HEK293 (cell line): ENCODE measurements at regions not wholly inside any gene's neighbourhood (a gene's known extent, or its start where the extent isn't known, plus 50 kb on each side); places are given as distances from the start of the nearest gene placed in this dataset.

ENCODE experiments used
- CTCF ChIA-PET: fragments of 350-600 bp; formaldehyde crosslinking; extraction: SDS; loops from one replicate; lab custom pipeline; 2021; ENCODE audit warnings: antibody characterized with exemption; lab: Yijun Ruan, JAX
- POLR2A ChIA-PET: fragments of 300-600 bp; formaldehyde crosslinking; extraction: SDS; loops from one replicate; lab custom pipeline; 2020; ENCODE audit warnings: antibody characterized with exemption, inconsistent platforms; lab: Yijun Ruan, JAX
- H3K27ac ChIP-seq: fragments of 200-500 bp; sonication (Bioruptor generic); 2 replicates; pipeline ENCODE4 v1.5.1; 2014; ENCODE audit warnings: low read depth, low read length, control low read depth, inconsistent platforms; ENCODE audit errors: extremely low read depth
- H3K36me3 ChIP-seq, 2 experiments: fragments of 200-500 bp in 1 of 2; sonication (Bioruptor generic) in 1 of 2; 1 replicate in 1 of 2; 2 replicates in 1 of 2; pipeline ENCODE4 v1.5.1; 2014 to 2017; ENCODE audit warnings: inconsistent platforms in 2 of 2, low read length in 2 of 2; ENCODE audit not compliant: control insufficient read depth in 2 of 2, insufficient read depth in 1 of 2
- H3K4me1 ChIP-seq: fragments of 200-500 bp; sonication (Bioruptor generic); 2 replicates; pipeline ENCODE4 v1.5.1; 2014; ENCODE audit warnings: mild to moderate bottlenecking, low read length, inconsistent platforms; ENCODE audit not compliant: control insufficient read depth, insufficient read depth
- H3K4me3 ChIP-seq: 2 replicates; pipeline ENCODE4 v1.5.1; 2011; ENCODE audit warnings: low read depth, mild to moderate bottlenecking, control low read depth, low read length, moderate library complexity
- H3K9me3 ChIP-seq: fragments of 200-500 bp; sonication (Bioruptor generic); 2 replicates; pipeline ENCODE4 v1.5.1; 2014; ENCODE audit warnings: low read depth, low read length, inconsistent platforms; ENCODE audit not compliant: control insufficient read depth, insufficient read depth
- EGR2 ChIP-seq: fragments of 450-650 bp; formaldehyde crosslinking; IDR thresholded peaks from 2 replicates; pipeline ENCODE4 v1.5.1; 2016; ENCODE audit warnings: low read depth, missing biosample characterization, missing genetic modification characterization
- GLIS2 ChIP-seq: fragments of 450-650 bp; formaldehyde crosslinking; IDR thresholded peaks from 2 replicates; pipeline ENCODE4 v1.5.1; 2016; ENCODE audit warnings: missing biosample characterization, missing genetic modification characterization
- MEIS1 ChIP-seq: sonication (generic); formaldehyde crosslinking; IDR thresholded peaks from 2 replicates; pipeline ENCODE4 v1.8.1; 2022; ENCODE audit warnings: missing genetic modification reagents, mild to moderate bottlenecking, borderline replicate concordance
- MZF1 ChIP-seq: fragments of 450-650 bp; formaldehyde crosslinking; IDR thresholded peaks from 2 replicates; pipeline ENCODE4 v1.5.1; 2017; ENCODE audit warnings: missing biosample characterization, missing genetic modification characterization, borderline replicate concordance
- PRDM1 ChIP-seq: fragments of 450-650 bp; formaldehyde crosslinking; IDR thresholded peaks from 2 replicates; pipeline ENCODE4; 2016; ENCODE audit warnings: missing biosample characterization, missing genetic modification characterization
- SP3 ChIP-seq: fragments of 450-650 bp; formaldehyde crosslinking; IDR thresholded peaks from 2 replicates; pipeline ENCODE4 v1.5.1; 2016; ENCODE audit warnings: missing biosample characterization, missing genetic modification characterization
- ZBTB21 ChIP-seq: fragments of 450-650 bp; formaldehyde crosslinking; IDR thresholded peaks from 2 replicates; pipeline ENCODE4 v1.5.1; 2017; ENCODE audit warnings: missing biosample characterization, missing genetic modification characterization
- ZBTB7A ChIP-seq: fragments of 450-650 bp; formaldehyde crosslinking; IDR thresholded peaks from 2 replicates; pipeline ENCODE4 v1.5.1; 2016; ENCODE audit warnings: low read depth, missing biosample characterization, missing genetic modification characterization
- ZNF10 ChIP-seq: fragments of 450-650 bp; formaldehyde crosslinking; IDR thresholded peaks from 2 replicates; pipeline ENCODE4 v1.5.1; 2017; ENCODE audit warnings: missing biosample characterization, missing genetic modification characterization
- ZNF121 ChIP-seq: fragments of 450-650 bp; formaldehyde crosslinking; IDR thresholded peaks from 2 replicates; pipeline ENCODE4 v1.5.1; 2016; ENCODE audit warnings: missing biosample characterization, missing genetic modification characterization
- ZNF202 ChIP-seq: fragments of 450-650 bp; formaldehyde crosslinking; IDR thresholded peaks from 2 replicates; pipeline ENCODE4 v1.5.1; 2016; ENCODE audit warnings: missing biosample characterization, missing genetic modification characterization, borderline replicate concordance
- ZNF324 ChIP-seq: fragments of 450-650 bp; formaldehyde crosslinking; IDR thresholded peaks from 2 replicates; pipeline ENCODE4 v1.5.1; 2016; ENCODE audit warnings: missing biosample characterization, missing genetic modification characterization
- ZNF416 ChIP-seq: fragments of 450-650 bp; formaldehyde crosslinking; IDR thresholded peaks from 2 replicates; pipeline ENCODE4 v1.5.1; 2016; ENCODE audit warnings: missing biosample characterization, missing genetic modification characterization
- ZNF501 ChIP-seq: fragments of 450-650 bp; formaldehyde crosslinking; IDR thresholded peaks from 2 replicates; pipeline ENCODE4 v1.5.1; 2016; ENCODE audit warnings: missing biosample characterization, missing genetic modification characterization
- ZNF529 ChIP-seq: fragments of 450-650 bp; formaldehyde crosslinking; IDR thresholded peaks from 2 replicates; pipeline ENCODE4 v1.5.1; 2017; ENCODE audit warnings: missing genetic modification characterization, missing biosample characterization; ENCODE audit not compliant: insufficient replicate concordance
- ZNF555 ChIP-seq: fragments of 450-650 bp; formaldehyde crosslinking; conservative IDR thresholded peaks from 2 replicates; pipeline ENCODE4 v1.5.1; 2017; ENCODE audit warnings: missing biosample characterization, mild to moderate bottlenecking, missing genetic modification characterization, inconsistent platforms
- ZNF610 ChIP-seq: fragments of 450-650 bp; formaldehyde crosslinking; IDR thresholded peaks from 2 replicates; pipeline ENCODE4 v1.5.1; 2016; ENCODE audit warnings: missing biosample characterization, missing genetic modification characterization, borderline replicate concordance
- ZNF707 ChIP-seq: fragments of 450-650 bp; formaldehyde crosslinking; IDR thresholded peaks from 2 replicates; pipeline ENCODE4 v1.5.1; 2016; ENCODE audit warnings: missing biosample characterization, missing genetic modification characterization
- ZNF837 ChIP-seq: fragments of 450-650 bp; formaldehyde crosslinking; IDR thresholded peaks from 2 replicates; pipeline ENCODE4 v1.5.1; 2016; ENCODE audit warnings: missing biosample characterization, missing genetic modification characterization
- TF ChIP-seq, protein P1 (sequence below): fragments of 450-650 bp; formaldehyde crosslinking; IDR thresholded peaks from 2 replicates; pipeline ENCODE4 v1.5.1; 2016; ENCODE audit warnings: missing biosample characterization, missing genetic modification characterization
- TF ChIP-seq, protein P2 (sequence below): fragments of 450-650 bp; formaldehyde crosslinking; IDR thresholded peaks from 2 replicates; pipeline ENCODE4 v1.5.1; 2016; ENCODE audit warnings: missing biosample characterization, missing genetic modification characterization, low read depth
- TF ChIP-seq, protein P3 (sequence below): fragments of 450-650 bp; formaldehyde crosslinking; IDR thresholded peaks from 2 replicates; pipeline ENCODE4 v1.5.1; 2016; ENCODE audit warnings: missing biosample characterization, missing genetic modification characterization
- TF ChIP-seq, protein P4 (sequence below): fragments of 450-650 bp; formaldehyde crosslinking; IDR thresholded peaks from 2 replicates; pipeline ENCODE4 v1.5.1; 2016; ENCODE audit warnings: missing biosample characterization, missing genetic modification characterization
- TF ChIP-seq, protein P5 (sequence below): fragments of 450-650 bp; formaldehyde crosslinking; IDR thresholded peaks from 2 replicates; pipeline ENCODE4 v1.5.1; 2017; ENCODE audit warnings: missing biosample characterization, missing genetic modification characterization

DNA sequence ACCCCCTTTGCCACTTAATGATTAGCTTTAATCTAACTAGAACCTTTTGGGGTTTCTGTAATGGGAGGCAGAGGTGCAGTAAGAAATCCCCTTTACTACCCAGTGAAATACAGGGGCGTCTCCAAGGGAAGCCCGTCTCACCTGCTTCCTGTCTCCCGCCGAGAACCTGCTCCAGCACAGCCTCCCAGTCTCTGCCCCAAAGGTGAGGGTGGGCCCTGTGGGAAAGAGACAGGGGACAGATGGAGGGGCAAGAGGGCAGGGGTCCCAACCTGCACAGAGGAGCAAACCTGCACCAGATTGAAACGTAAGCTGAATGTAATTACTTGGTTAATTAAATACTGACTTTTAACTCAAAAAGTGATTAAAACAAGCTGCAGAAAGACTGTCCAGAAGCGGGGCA lies 474.2 kb upstream of the SULF2 start:
- no peaks in the 10 kb centered on the region for H3K4me1 ChIP-seq
- no peaks in the 10 kb centered on the region for H3K9me3 ChIP-seq
- TF ChIP-seq, protein P1, sequence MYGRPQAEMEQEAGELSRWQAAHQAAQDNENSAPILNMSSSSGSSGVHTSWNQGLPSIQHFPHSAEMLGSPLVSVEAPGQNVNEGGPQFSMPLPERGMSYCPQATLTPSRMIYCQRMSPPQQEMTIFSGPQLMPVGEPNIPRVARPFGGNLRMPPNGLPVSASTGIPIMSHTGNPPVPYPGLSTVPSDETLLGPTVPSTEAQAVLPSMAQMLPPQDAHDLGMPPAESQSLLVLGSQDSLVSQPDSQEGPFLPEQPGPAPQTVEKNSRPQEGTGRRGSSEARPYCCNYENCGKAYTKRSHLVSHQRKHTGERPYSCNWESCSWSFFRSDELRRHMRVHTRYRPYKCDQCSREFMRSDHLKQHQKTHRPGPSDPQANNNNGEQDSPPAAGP (tag by site-specific recombination), result no peak
- TF ChIP-seq, protein P2, sequence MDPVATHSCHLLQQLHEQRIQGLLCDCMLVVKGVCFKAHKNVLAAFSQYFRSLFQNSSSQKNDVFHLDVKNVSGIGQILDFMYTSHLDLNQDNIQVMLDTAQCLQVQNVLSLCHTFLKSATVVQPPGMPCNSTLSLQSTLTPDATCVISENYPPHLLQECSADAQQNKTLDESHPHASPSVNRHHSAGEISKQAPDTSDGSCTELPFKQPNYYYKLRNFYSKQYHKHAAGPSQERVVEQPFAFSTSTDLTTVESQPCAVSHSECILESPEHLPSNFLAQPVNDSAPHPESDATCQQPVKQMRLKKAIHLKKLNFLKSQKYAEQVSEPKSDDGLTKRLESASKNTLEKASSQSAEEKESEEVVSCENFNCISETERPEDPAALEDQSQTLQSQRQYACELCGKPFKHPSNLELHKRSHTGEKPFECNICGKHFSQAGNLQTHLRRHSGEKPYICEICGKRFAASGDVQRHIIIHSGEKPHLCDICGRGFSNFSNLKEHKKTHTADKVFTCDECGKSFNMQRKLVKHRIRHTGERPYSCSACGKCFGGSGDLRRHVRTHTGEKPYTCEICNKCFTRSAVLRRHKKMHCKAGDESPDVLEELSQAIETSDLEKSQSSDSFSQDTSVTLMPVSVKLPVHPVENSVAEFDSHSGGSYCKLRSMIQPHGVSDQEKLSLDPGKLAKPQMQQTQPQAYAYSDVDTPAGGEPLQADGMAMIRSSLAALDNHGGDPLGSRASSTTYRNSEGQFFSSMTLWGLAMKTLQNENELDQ (tag by site-specific recombination), result no peak
- TF ChIP-seq, protein P3, sequence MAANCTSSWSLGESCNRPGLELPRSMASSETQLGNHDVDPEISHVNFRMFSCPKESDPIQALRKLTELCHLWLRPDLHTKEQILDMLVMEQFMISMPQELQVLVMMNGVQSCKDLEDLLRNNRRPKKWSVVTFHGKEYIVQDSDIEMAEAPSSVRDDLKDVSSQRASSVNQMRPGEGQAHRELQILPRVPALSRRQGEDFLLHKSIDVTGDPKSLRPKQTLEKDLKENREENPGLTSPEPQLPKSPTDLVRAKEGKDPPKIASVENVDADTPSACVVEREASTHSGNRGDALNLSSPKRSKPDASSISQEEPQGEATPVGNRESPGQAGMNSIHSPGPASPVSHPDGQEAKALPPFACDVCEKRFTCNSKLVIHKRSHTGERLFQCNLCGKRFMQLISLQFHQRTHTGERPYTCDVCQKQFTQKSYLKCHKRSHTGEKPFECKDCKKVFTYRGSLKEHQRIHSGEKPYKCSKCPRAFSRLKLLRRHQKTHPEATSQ (tag by site-specific recombination), result no peak
- TF ChIP-seq PRDM1 (tag by site-specific recombination) (no peak), ZNF555 (no peak), ZNF610 (tag by site-specific recombination) (no peak), ZBTB7A (tag by site-specific recombination) (no peak), MZF1 (tag by site-specific recombination) (no peak), ZNF10 (tag by site-specific recombination) (no peak), SP3 (no peak), ZNF416 (tag by site-specific recombination) (no peak), MEIS1 (CRISPR knock-in tag) (no peak), ZNF121 (tag by site-specific recombination) (no peak)
- H3K27ac ChIP-seq, result no peak overlapping the region
- H3K4me3 ChIP-seq, result no peak overlapping the region
- POLR2A ChIA-PET, result no interaction called here
- H3K36me3 ChIP-seq, result no peaks in the 10 kb centered on the region
- CTCF ChIA-PET, result interaction anchor here (0.6 kb wide), 1 partner anchor 168 kb away, joined by 3 read pairs; no protein-coding TSS in a partner anchor

DNA sequence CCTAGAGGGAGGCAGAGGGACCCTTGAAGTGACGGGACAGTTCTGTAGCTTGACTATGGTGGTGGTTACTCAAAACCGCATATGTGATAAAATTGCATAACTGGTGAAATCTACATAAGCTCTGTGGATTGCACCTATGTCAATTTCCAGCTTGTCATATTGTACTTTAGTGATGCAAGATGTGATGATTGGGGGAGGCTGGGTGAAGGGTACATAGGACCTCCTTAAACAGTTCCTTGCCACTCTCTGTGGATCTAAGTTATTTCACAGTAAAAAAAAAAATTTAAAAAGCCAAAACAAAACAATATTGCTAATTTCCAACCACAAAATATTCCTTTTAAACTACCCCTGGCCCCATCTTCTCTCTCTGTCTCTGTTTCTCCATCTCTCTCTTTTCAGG lies 472.6 kb upstream of the SULF2 start:
- Histone ChIP-seq H3K4me3 (no peak overlapping the region), H3K36me3 (no peaks in the 10 kb centered on the region), H3K9me3 (no peaks in the 10 kb centered on the region), H3K4me1 (no peaks in the 10 kb centered on the region), H3K27ac (no peak overlapping the region)
- ChIA-PET POLR2A (no interaction called here), CTCF (no interaction called here)
- TF ChIP-seq ZNF707 (tag by site-specific recombination), result no peak
- peak; percentile 98 for TF ChIP-seq ZNF529 (tag by site-specific recombination)
- no peak for TF ChIP-seq ZBTB21 (tag by site-specific recombination)

DNA sequence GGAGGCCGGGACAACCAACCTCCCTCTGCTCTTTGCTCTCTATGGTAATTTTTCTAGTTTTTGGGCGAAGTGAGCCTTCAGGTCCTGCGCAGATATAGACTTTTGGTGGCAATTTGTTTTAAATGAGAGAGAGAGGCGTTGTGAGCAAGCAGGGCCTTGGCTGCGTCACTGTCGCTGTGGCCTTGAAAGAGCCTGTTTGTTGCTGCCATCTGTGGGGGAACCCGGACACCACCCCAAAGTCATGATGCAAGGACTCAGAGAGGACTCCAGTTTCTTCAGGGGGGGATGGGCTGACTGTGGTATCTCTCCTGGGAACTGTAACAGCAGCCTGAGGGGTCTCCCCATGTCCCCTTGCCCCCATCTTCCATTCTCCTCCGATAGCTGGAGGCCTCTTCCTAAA lies 462.7 kb upstream of the SULF2 start:
- no peaks in the 10 kb centered on the region for H3K9me3 ChIP-seq
- no peak overlapping the region for H3K4me3 ChIP-seq
- ChIA-PET POLR2A (no interaction called here), CTCF (interaction anchor here (0.5 kb wide), 1 partner anchor 165 kb away, joined by 3 read pairs; no protein-coding TSS in a partner anchor)
- H3K36me3 ChIP-seq, result no peaks in the 10 kb centered on the region
- H3K4me1 ChIP-seq, result no peaks in the 10 kb centered on the region
- no peak overlapping the region for H3K27ac ChIP-seq
- TF ChIP-seq ZNF202 (no peak), ZNF837 (tag by site-specific recombination) (no peak), ZNF501 (tag by site-specific recombination) (no peak), EGR2 (no peak), GLIS2 (tag by site-specific recombination) (no peak), ZNF324 (no peak)
- TF ChIP-seq, protein P4, sequence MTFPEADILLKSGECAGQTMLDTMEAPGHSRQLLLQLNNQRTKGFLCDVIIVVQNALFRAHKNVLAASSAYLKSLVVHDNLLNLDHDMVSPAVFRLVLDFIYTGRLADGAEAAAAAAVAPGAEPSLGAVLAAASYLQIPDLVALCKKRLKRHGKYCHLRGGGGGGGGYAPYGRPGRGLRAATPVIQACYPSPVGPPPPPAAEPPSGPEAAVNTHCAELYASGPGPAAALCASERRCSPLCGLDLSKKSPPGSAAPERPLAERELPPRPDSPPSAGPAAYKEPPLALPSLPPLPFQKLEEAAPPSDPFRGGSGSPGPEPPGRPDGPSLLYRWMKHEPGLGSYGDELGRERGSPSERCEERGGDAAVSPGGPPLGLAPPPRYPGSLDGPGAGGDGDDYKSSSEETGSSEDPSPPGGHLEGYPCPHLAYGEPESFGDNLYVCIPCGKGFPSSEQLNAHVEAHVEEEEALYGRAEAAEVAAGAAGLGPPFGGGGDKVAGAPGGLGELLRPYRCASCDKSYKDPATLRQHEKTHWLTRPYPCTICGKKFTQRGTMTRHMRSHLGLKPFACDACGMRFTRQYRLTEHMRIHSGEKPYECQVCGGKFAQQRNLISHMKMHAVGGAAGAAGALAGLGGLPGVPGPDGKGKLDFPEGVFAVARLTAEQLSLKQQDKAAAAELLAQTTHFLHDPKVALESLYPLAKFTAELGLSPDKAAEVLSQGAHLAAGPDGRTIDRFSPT (tag by site-specific recombination), result no peak
- TF ChIP-seq, protein P5, sequence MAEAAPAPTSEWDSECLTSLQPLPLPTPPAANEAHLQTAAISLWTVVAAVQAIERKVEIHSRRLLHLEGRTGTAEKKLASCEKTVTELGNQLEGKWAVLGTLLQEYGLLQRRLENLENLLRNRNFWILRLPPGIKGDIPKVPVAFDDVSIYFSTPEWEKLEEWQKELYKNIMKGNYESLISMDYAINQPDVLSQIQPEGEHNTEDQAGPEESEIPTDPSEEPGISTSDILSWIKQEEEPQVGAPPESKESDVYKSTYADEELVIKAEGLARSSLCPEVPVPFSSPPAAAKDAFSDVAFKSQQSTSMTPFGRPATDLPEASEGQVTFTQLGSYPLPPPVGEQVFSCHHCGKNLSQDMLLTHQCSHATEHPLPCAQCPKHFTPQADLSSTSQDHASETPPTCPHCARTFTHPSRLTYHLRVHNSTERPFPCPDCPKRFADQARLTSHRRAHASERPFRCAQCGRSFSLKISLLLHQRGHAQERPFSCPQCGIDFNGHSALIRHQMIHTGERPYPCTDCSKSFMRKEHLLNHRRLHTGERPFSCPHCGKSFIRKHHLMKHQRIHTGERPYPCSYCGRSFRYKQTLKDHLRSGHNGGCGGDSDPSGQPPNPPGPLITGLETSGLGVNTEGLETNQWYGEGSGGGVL (tag by site-specific recombination), result no peak
